Right lobe of liver (tissue), 6 donors: ENCODE measurements at regions not wholly inside any gene's neighbourhood (a gene's known extent, or its start where the extent isn't known, plus 50 kb on each side); places are given as distances from the start of the nearest gene placed in this dataset.

Experiments
- ATAC-seq, 4 donors: fragments of 200-7000 bp; cut with Tn5 transposase; one replicate each; pipeline ENCODE4 v1.9.1; 2020; ENCODE audit warnings: mild to moderate bottlenecking in 4 of 4, moderate library complexity in 4 of 4
- DNase-seq, 3 donors: peaks; one replicate each; pipeline ENCODE4 v3.0.0-alpha.2; 2020
- H3K27ac ChIP-seq, 3 donors: fragments of 200-600 bp; one replicate each; pipeline ENCODE4 v1.8.0; 2022
- H3K27me3 ChIP-seq, 2 donors: fragments of 200-600 bp; one replicate each; pipeline ENCODE4 v1.8.0; 2022
- H3K36me3 ChIP-seq, 4 donors: fragments of 200-600 bp; sonication (generic) in 1 of 4; one replicate each; pipeline versions ENCODE4 v1.5.1 to v1.8.0; 2017 to 2022; ENCODE audit warnings: control low read depth in 1 of 4
- H3K4me1 ChIP-seq, 4 donors: fragments of 200-600 bp; sonication (generic) in 1 of 4; one replicate each; pipeline versions ENCODE4 v1.5.1 to v1.8.0; 2017 to 2022; ENCODE audit warnings: control low read depth in 1 of 4
- H3K4me3 ChIP-seq, 3 donors: fragments of 200-600 bp; one replicate each; pipeline ENCODE4 v1.8.0; 2022
- H3K9me3 ChIP-seq, 4 donors: fragments of 200-600 bp; sonication (generic) in 1 of 4; one replicate each; pipeline versions ENCODE4 v1.5.1 to v1.8.0; 2017 to 2022; ENCODE audit warnings: control low read depth in 1 of 4
- CTCF ChIP-seq, 4 donors: fragments of 200-600 bp in 3 of 4; fragments of 450-650 bp in 1 of 4; IDR thresholded peaks; one replicate each; pipeline versions ENCODE4 v1.5.1 to v1.8.0; 2016 to 2022; ENCODE audit warnings: antibody characterized with exemption in 4 of 4, mild to moderate bottlenecking in 2 of 4
- POLR2A ChIP-seq: fragments of 450-650 bp; IDR thresholded peaks from one replicate; pipeline ENCODE4 v1.6.1; 2017; ENCODE audit warnings: antibody characterized with exemption, mild to moderate bottlenecking
- WGBS: methylation state at CpG from one replicate; pipeline ENCODE4 v1.1.6; 2018; ENCODE audit warnings: low coverage, low lambda C conversion rate; ENCODE audit not compliant: insufficient coverage; ENCODE audit errors: missing lambda C conversion rate; 5-methylcytosine and 5-hydroxymethylcytosine counted together
- intact Hi-C, 2 donors: fragments of 100-400 bp; cut with DNase I; formaldehyde crosslinking; loops; one replicate each; pipeline versions ENCODE4 v1.11.2 to v1.14.1; 2022
- donor health status: DM: no; HTN: yes; CAD: no.
- donor health status: DM: no; HTN: no; CAD: no.
- donor health status: DM: no; HTN: no; CAD: no.
- donor health status: DM: no; HTN: yes; CAD: no.
- donor health status: DM: no; HTN: yes; CAD: no.

- Histone ChIP-seq H3K27me3 (no peaks in the 10 kb centered on the region), H3K9me3 (no peaks in the 10 kb centered on the region), H3K4me1 (no peaks in the 10 kb centered on the region), H3K27ac (no peak overlapping the region), H3K4me3 (no peak overlapping the region), H3K36me3 (no peaks in the 10 kb centered on the region)
- DNase-seq (no peak), ATAC-seq (no peak)
- intact Hi-C loops = no loop called here
- 47% methylated on average over 3 of the region's 3 CpGs for WGBS
- TF ChIP-seq POLR2A = no peak
- TF ChIP-seq CTCF (IDR thresholded peaks at IDR 0.05) = no peak
Observed at GRCh38 chr5:98651715-98652114, 121.7 kb upstream of the RGMB start.

GRCh38 chr5:98656125-98656795, 117.2 kb upstream of the RGMB start:
- TF ChIP-seq CTCF (IDR thresholded peaks at IDR 0.05) (no peak), POLR2A (no peak)

GRCh38 chr5:98656796-98657195, 116.7 kb upstream of the RGMB start:
- intact Hi-C loops = no loop called here
- H3K27me3 ChIP-seq = no peaks in the 10 kb centered on the region
- WGBS = 95% methylated on average over 1 of the region's 1 CpG
- H3K4me3 ChIP-seq = no peak overlapping the region
- no peaks in the 10 kb centered on the region for H3K36me3 ChIP-seq
- no peaks in the 10 kb centered on the region for H3K9me3 ChIP-seq
- no peak for TF ChIP-seq CTCF (IDR thresholded peaks at IDR 0.05)
- no peak for TF ChIP-seq POLR2A
- ATAC-seq = no peak
- DNase-seq = no peak
- H3K27ac ChIP-seq = no peak overlapping the region
- no peaks in the 10 kb centered on the region for H3K4me1 ChIP-seq

More at GRCh38 chr5:98656125-98656795, 117.2 kb upstream of the RGMB start:
- WGBS = 28% methylated on average over 3 of the region's 3 CpGs
- Histone ChIP-seq H3K4me1 (no peaks in the 10 kb centered on the region), H3K9me3 (no peaks in the 10 kb centered on the region), H3K27me3 (no peaks in the 10 kb centered on the region), H3K4me3 (no peak overlapping the region), H3K36me3 (no peaks in the 10 kb centered on the region), H3K27ac (no peak overlapping the region)
- no peak for DNase-seq
- intact Hi-C loops = no loop called here
- ATAC-seq = no peak

GRCh38 chr5:98657559-98657958, 115.9 kb upstream of the RGMB start:
- no peaks in the 10 kb centered on the region for H3K9me3 ChIP-seq
- H3K4me1 ChIP-seq = no peaks in the 10 kb centered on the region
- intact Hi-C loops = no loop called here
- DNase-seq = no peak
- H3K27me3 ChIP-seq = no peaks in the 10 kb centered on the region
- no peaks in the 10 kb centered on the region for H3K36me3 ChIP-seq
- H3K27ac ChIP-seq = no peak overlapping the region
- TF ChIP-seq CTCF (IDR thresholded peaks at IDR 0.05) = no peak
- TF ChIP-seq POLR2A = no peak
- no peak overlapping the region for H3K4me3 ChIP-seq
- ATAC-seq = no peak
- 56% methylated on average over 4 of the region's 4 CpGs for WGBS

DNA sequence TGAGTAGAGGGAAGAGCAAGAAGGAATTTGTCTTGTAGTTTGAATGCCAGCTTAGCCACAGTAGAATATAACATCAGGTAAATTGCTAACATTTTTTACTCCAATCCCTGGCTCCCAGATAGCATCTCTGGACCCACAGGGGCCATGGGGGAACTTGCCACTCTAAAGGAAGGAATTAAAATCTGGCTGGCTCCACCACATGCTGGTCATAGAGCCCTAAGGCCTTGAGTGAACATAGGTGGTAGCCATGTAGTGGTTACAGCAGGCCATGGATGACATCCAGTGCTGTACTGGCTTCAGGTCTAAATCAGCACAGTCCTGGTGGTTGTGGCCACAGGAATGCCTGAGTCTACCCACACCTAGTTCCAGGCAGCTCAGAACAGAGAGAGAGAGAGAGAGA, 109.9 kb upstream of the RGMB start:
- no peaks in the 10 kb centered on the region for H3K27me3 ChIP-seq
- no peak overlapping the region for H3K27ac ChIP-seq
- H3K4me3 ChIP-seq = no peak overlapping the region
- H3K9me3 ChIP-seq = no peaks in the 10 kb centered on the region
- ATAC-seq (no peak), DNase-seq (no peak)
- intact Hi-C loops = no loop called here
- no peaks in the 10 kb centered on the region for H3K36me3 ChIP-seq
- TF ChIP-seq CTCF (IDR thresholded peaks at IDR 0.05) (no peak), POLR2A (no peak)
- no peaks in the 10 kb centered on the region for H3K4me1 ChIP-seq
